ENCODE measurements at regions not wholly inside any gene's neighbourhood (a gene's known extent, or its start where the extent isn't known, plus 50 kb on each side); places are given as distances from the start of the nearest gene placed in this dataset.

GRCh38 chr18:47404845-47405244 is 153.4 kb upstream of the SKOR2 start:
- TF ChIP-seq, protein P1, sequence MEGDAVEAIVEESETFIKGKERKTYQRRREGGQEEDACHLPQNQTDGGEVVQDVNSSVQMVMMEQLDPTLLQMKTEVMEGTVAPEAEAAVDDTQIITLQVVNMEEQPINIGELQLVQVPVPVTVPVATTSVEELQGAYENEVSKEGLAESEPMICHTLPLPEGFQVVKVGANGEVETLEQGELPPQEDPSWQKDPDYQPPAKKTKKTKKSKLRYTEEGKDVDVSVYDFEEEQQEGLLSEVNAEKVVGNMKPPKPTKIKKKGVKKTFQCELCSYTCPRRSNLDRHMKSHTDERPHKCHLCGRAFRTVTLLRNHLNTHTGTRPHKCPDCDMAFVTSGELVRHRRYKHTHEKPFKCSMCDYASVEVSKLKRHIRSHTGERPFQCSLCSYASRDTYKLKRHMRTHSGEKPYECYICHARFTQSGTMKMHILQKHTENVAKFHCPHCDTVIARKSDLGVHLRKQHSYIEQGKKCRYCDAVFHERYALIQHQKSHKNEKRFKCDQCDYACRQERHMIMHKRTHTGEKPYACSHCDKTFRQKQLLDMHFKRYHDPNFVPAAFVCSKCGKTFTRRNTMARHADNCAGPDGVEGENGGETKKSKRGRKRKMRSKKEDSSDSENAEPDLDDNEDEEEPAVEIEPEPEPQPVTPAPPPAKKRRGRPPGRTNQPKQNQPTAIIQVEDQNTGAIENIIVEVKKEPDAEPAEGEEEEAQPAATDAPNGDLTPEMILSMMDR (conservative IDR thresholded peaks at IDR 0.05; ENCODE audit: low read length), result no peak
- no peak for DNase-seq (ENCODE audit: low read depth)
- H3K4me3 ChIP-seq (ENCODE audit: low read length), result no peak overlapping the region

DNA sequence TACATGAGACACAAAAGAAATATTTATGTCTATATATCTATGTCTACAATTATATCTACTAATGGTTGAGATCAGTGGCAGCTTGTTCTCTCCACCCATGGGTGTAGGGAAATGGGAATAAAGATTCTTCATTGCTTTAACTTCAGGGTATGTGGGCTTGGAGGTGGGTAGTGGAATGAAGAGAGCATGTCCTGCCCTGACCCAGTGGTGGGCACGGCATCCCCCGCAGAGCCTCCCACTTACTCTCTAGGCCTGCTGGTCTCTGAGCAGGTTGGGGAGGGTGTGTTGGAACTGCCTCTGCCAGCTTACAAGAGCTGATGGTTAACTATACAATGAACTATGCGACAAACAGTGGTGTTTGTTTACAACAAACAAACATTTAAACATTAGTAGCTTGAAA is 152.5 kb upstream of the SKOR2 start:
- DNase-seq (ENCODE audit: low read depth), result no peak
- H3K4me3 ChIP-seq (ENCODE audit: low read length), result no peak overlapping the region
- TF ChIP-seq, protein P1 (conservative IDR thresholded peaks at IDR 0.05; ENCODE audit: low read length), result no peak

DNA sequence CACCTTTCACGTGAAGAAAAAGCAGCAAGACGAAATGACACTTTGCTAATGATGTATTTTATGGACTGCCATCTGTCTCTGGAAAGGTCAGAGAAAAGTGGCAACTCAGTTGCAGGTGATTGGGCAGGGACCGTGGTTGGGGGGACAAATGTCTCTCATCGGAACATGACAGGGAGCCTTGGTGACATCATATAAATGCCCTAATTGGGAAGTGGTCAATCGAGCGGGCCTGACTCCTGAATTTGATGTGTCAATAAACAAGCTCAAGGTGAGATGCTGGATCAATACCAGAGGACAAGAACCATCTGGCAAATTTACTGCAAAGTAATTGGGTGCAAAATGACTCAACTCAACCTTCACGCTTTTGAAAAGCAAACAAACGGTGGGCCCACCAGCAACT is 151.9 kb upstream of the SKOR2 start:
- H3K4me3 ChIP-seq (ENCODE audit: low read length), result no peak overlapping the region
- TF ChIP-seq, protein P1 (conservative IDR thresholded peaks at IDR 0.05; ENCODE audit: low read length), result no peak
- no peak for DNase-seq (ENCODE audit: low read depth)

GRCh38 chr18:47399475-47399874 is 148.0 kb upstream of the SKOR2 start:
- no peak for DNase-seq (ENCODE audit: low read depth)
- no peak overlapping the region for H3K4me3 ChIP-seq (ENCODE audit: low read length)
- TF ChIP-seq, protein P1 (conservative IDR thresholded peaks at IDR 0.05; ENCODE audit: low read length), result no peak

DNA sequence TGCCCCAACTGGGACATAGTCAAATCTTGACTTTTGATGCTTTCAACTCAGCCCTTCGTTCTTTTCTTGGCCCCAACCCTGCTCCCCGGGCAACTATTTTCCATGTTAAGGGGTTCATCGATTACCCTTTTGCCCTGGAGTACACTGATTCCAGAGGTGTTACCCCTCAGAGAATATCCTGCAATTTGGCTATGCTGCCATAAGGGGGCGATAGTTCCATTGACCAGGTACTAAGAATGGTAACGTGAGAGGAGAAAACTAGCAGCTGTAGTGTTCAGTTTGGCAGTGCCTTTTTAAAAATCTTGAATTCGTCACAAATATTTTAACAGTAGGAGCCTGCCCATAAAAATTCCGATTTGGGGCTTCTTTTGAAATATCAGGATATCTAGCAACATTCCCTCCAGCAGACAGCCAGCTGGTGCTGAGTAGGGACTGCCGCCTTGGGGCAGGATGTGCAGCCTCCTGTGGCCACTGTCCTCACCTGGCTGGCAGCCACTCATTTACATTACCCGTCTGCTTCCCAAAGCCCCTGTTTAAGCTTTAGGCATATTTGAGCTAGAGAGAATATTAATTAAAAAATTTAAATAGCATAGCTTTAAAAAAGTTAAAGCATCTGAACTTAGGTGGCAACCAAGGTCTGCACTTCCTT is 146.3 kb upstream of the SKOR2 start:
- H3K4me3 ChIP-seq (ENCODE audit: low read length), result no peak overlapping the region
- TF ChIP-seq, protein P1 (conservative IDR thresholded peaks at IDR 0.05; ENCODE audit: low read length), result peak; percentile 23
- no peak for DNase-seq (ENCODE audit: low read depth)

- no peak for DNase-seq (ENCODE audit: low read depth)
- TF ChIP-seq, protein P1 (conservative IDR thresholded peaks at IDR 0.05; ENCODE audit: low read length), result no peak
- H3K4me3 ChIP-seq (ENCODE audit: low read length), result no peak overlapping the region
Observed at GRCh38 chr18:47391665-47392064, 140.2 kb upstream of the SKOR2 start.

DNA sequence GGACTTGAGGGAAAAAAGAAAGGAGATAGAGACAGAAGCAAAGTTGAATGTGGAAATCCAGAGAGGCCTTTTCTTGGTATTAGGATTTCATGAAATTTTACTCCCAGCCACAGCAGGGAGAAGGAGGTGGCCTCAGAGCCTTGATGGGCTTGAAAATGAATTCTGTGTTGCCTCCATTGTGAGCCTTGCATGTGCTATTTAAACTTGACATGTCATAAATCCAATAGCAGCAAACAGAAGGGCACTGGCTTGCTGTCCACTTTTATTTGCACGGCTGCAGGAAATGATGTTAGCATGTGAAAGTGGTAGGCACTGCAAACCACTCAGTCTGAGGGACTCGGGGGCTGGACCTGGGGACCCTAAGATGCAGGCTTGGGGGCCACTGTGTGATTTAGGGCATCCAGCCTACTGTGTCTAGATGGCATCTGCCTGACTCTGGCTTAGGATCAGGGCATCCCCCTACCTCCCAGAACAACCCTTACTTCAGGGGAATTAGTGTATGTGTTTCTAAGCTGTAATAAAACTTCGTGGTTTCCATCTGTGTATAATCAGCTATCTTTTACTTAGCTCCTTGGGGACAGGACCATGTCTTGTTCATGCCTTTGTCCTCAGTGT is 139.1 kb upstream of the SKOR2 start:
- no peak for DNase-seq (ENCODE audit: low read depth)

More for the DNA sequence above, 139.1 kb upstream of the SKOR2 start:
- no peak overlapping the region for H3K4me3 ChIP-seq (ENCODE audit: low read length)
- TF ChIP-seq, protein P1 (conservative IDR thresholded peaks at IDR 0.05; ENCODE audit: low read length), result no peak
